Progenitor cell of endocrine pancreas (in vitro differentiated cells): ENCODE measurements at regions not wholly inside any gene's neighbourhood (a gene's known extent, or its start where the extent isn't known, plus 50 kb on each side); places are given as distances from the start of the nearest gene placed in this dataset.

Experiments used
- DNase-seq: peaks from one replicate; pipeline ENCODE4 v3.0.0; 2021; ENCODE audit warnings: low spot score; ENCODE audit not compliant: unreplicated experiment
- H3K27ac Mint-ChIP-seq: 2 replicates; pipeline ENCODE4 v1.8.0; 2021; ENCODE audit warnings: mild to moderate bottlenecking, moderate library complexity, mixed read lengths
- H3K27me3 Mint-ChIP-seq: 2 replicates; pipeline ENCODE4 v1.8.0; 2021; ENCODE audit warnings: mixed read lengths
- H3K36me3 Mint-ChIP-seq: 2 replicates; pipeline ENCODE4 v1.8.0; 2022; ENCODE audit warnings: mixed read lengths; ENCODE audit not compliant: insufficient read depth
- H3K4me1 Mint-ChIP-seq: 2 replicates; pipeline ENCODE4 v1.8.0; 2021; ENCODE audit warnings: low read depth, mixed read lengths
- H3K4me3 Mint-ChIP-seq: 2 replicates; pipeline ENCODE4 v1.8.0; 2021; ENCODE audit warnings: low read depth, mild to moderate bottlenecking, moderate library complexity, mixed read lengths
- H3K9me3 Mint-ChIP-seq: 2 replicates; pipeline ENCODE4 v1.8.0; 2021; ENCODE audit warnings: low read depth, mixed read lengths
- CTCF ChIP-seq: fragments of 200-600 bp; sonication (generic); IDR thresholded peaks from one replicate; pipeline ENCODE4 v1.5.0; 2021; ENCODE audit warnings: antibody characterized with exemption, mild to moderate bottlenecking; ENCODE audit not compliant: unreplicated experiment

- H3K36me3 Mint-ChIP-seq: no peaks in the 10 kb centered on the region
- peak overlapping the region; percentile 53 for H3K4me3 Mint-ChIP-seq
- H3K27me3 Mint-ChIP-seq: no peaks in the 10 kb centered on the region
- no peak for TF ChIP-seq CTCF
- H3K27ac Mint-ChIP-seq: no peak overlapping the region
- peaks cover 2% of the 10 kb centered on the region for H3K4me1 Mint-ChIP-seq
- H3K9me3 Mint-ChIP-seq: peaks cover 4% of the 10 kb centered on the region
- DNase-seq: no peak
These were observed 231.5 kb downstream of the EFHB start for GRCh38 chr3:19702416-19703078.

GRCh38 chr3:19688767-19689166, 245.2 kb downstream of the EFHB start:
- DNase-seq: no peak
- no peak overlapping the region for H3K4me3 Mint-ChIP-seq
- peaks cover 38% of the 10 kb centered on the region for H3K9me3 Mint-ChIP-seq

GRCh38 chr3:19668163-19668562, 265.9 kb downstream of the EFHB start:
- no peaks in the 10 kb centered on the region for H3K9me3 Mint-ChIP-seq
- no peak overlapping the region for H3K27ac Mint-ChIP-seq
- DNase-seq: no peak
- H3K4me3 Mint-ChIP-seq: no peak overlapping the region
- no peaks in the 10 kb centered on the region for H3K27me3 Mint-ChIP-seq
- no peak for TF ChIP-seq CTCF
- no peaks in the 10 kb centered on the region for H3K4me1 Mint-ChIP-seq
- H3K36me3 Mint-ChIP-seq: no peaks in the 10 kb centered on the region

More at GRCh38 chr3:19688767-19689166, 245.2 kb downstream of the EFHB start:
- Mint-ChIP-seq H3K27me3 (no peaks in the 10 kb centered on the region), H3K4me1 (no peaks in the 10 kb centered on the region), H3K27ac (no peak overlapping the region), H3K36me3 (no peaks in the 10 kb centered on the region)
- no peak for TF ChIP-seq CTCF

- no peak for TF ChIP-seq CTCF
- Mint-ChIP-seq H3K4me3 (no peak overlapping the region), H3K36me3 (no peaks in the 10 kb centered on the region), H3K27me3 (no peaks in the 10 kb centered on the region), H3K9me3 (no peaks in the 10 kb centered on the region), H3K4me1 (peaks cover 1% of the 10 kb centered on the region), H3K27ac (no peak overlapping the region)
- no peak for DNase-seq
These were observed 271.5 kb downstream of the EFHB start for GRCh38 chr3:19662486-19662885.

GRCh38 chr3:19652336-19652735, 281.7 kb downstream of the EFHB start:
- H3K4me1 Mint-ChIP-seq: peaks cover 2% of the 10 kb centered on the region
- no peak for DNase-seq
- no peak for TF ChIP-seq CTCF
- no peaks in the 10 kb centered on the region for H3K36me3 Mint-ChIP-seq
- H3K9me3 Mint-ChIP-seq: peaks cover 33% of the 10 kb centered on the region
- H3K4me3 Mint-ChIP-seq: no peak overlapping the region
- H3K27ac Mint-ChIP-seq: no peak overlapping the region
- H3K27me3 Mint-ChIP-seq: no peaks in the 10 kb centered on the region
